ENCODE measurements at regions not wholly inside any gene's neighbourhood (a gene's known extent, or its start where the extent isn't known, plus 50 kb on each side); places are given as distances from the start of the nearest gene placed in this dataset.

DNA sequence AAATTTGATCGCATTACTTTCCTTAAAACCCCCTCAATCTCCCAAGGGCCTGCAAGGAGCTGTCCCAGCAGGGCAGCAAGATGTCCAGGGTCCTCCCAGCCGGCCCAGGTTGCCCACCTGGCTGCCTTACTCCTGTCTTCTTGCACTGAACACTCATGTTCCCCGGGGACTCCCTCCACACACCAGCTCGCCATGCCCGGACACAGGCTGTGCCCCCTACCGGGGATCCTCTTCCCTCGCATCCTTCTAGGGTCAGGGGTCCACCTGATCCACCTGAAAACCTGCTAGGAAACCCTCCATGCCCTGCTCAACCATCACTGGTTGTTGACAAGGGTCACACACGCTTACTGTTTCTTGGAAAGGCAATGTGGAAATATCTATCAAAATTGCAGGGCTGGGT lies 172.0 kb upstream of the MSX2 start:
- TF ChIP-seq MYC (IDR thresholded peaks at IDR 0.05; ENCODE audit: low read depth, low read length) = no peak
- TF ChIP-seq, protein P1, sequence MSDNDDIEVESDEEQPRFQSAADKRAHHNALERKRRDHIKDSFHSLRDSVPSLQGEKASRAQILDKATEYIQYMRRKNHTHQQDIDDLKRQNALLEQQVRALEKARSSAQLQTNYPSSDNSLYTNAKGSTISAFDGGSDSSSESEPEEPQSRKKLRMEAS (IDR thresholded peaks at IDR 0.05; ENCODE audit: insufficient read depth, insufficient read length) = no peak
- TF ChIP-seq, protein P2, sequence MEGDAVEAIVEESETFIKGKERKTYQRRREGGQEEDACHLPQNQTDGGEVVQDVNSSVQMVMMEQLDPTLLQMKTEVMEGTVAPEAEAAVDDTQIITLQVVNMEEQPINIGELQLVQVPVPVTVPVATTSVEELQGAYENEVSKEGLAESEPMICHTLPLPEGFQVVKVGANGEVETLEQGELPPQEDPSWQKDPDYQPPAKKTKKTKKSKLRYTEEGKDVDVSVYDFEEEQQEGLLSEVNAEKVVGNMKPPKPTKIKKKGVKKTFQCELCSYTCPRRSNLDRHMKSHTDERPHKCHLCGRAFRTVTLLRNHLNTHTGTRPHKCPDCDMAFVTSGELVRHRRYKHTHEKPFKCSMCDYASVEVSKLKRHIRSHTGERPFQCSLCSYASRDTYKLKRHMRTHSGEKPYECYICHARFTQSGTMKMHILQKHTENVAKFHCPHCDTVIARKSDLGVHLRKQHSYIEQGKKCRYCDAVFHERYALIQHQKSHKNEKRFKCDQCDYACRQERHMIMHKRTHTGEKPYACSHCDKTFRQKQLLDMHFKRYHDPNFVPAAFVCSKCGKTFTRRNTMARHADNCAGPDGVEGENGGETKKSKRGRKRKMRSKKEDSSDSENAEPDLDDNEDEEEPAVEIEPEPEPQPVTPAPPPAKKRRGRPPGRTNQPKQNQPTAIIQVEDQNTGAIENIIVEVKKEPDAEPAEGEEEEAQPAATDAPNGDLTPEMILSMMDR (IDR thresholded peaks at IDR 0.05; ENCODE audit: extremely low read depth in 1 of 2, insufficient read depth in 1 of 2, low read depth in 1 of 2, low read length in 2 of 2) = no peak
- TF ChIP-seq POLR2A (IDR thresholded peaks at IDR 0.05; ENCODE audit: low read depth, low read length) = no peak
- no peak for TF ChIP-seq EZH2 (IDR thresholded peaks at IDR 0.05; ENCODE audit: borderline replicate concordance, low read depth, low read length, severe bottlenecking)
- TF ChIP-seq POLR2AphosphoS5 (IDR thresholded peaks at IDR 0.05; ENCODE audit: insufficient read depth, low read depth, low read length) = no peak
- TF ChIP-seq JUN (IDR thresholded peaks at IDR 0.05; ENCODE audit: borderline replicate concordance, insufficient read depth, insufficient read length, low read depth) = no peak
- no peak for TF ChIP-seq FOS (IDR thresholded peaks at IDR 0.05; ENCODE audit: borderline replicate concordance, insufficient read depth, low read length)
- no peak for TF ChIP-seq GATA2 (IDR thresholded peaks at IDR 0.05; ENCODE audit: insufficient read depth, insufficient read length, low read depth, low read length)
- no peaks in the 10 kb centered on the region for H3K9me1 ChIP-seq (replicated peaks; ENCODE audit: control insufficient read depth, extremely low read depth, insufficient read depth, low read length)
- DNase-seq (ENCODE audit: low read depth, low spot score) (no peak), FAIRE-seq (no peak)
- no peak overlapping the region for H3K4me3 ChIP-seq (replicated peaks in 1 of 3; ENCODE audit: insufficient read depth in 1 of 3, low read depth in 1 of 3, low read length in 3 of 3)
- no TSS peak for BruUV-seq (replicated peaks)
- no peaks in the 10 kb centered on the region for H3K36me3 ChIP-seq (ENCODE audit: control insufficient read depth in 2 of 2, extremely low read depth in 1 of 2, insufficient read depth in 2 of 2, low read length in 2 of 2)
- H3K9me3 ChIP-seq (replicated peaks; ENCODE audit: control insufficient read depth, insufficient read depth, low read length) = no peaks in the 10 kb centered on the region
- no peak overlapping the region for H3K9ac ChIP-seq (replicated peaks; ENCODE audit: extremely low read depth, insufficient read depth, low read length)
- intact Hi-C loops (cut with micrococcal nuclease) (no loop called here), dilution Hi-C loops (cut with MboI; ENCODE audit: extremely low pct_ligation_motif_present, low sequenced_read_pairs) (no loop called here)
- no peak overlapping the region for H2AFZ ChIP-seq (ENCODE audit: low read depth, low read length)
- no peak overlapping the region for H3K27ac ChIP-seq (ENCODE audit: insufficient read depth, low read depth, low read length)
- no peaks in the 10 kb centered on the region for H3K27me3 ChIP-seq (ENCODE audit: control insufficient read depth in 2 of 2, insufficient read depth in 2 of 2, low read length in 2 of 2)
- CTCF ChIA-PET = no interaction called here
- H4K20me1 ChIP-seq (replicated peaks; ENCODE audit: control insufficient read depth, extremely low read depth, insufficient read depth, low read length) = no peaks in the 10 kb centered on the region
- POLR2A ChIA-PET = no interaction called here
- no peaks in the 10 kb centered on the region for H3K4me1 ChIP-seq (ENCODE audit: control insufficient read depth, extremely low read depth, insufficient read depth, low read length)
- no peak overlapping the region for H3K4me2 ChIP-seq (ENCODE audit: insufficient read depth, low read length)
- no peaks in the 10 kb centered on the region for H3K79me2 ChIP-seq (ENCODE audit: control insufficient read depth, insufficient read depth, low read length)
